SK-N-SH (cell line): ENCODE measurements at regions not wholly inside any gene's neighbourhood (a gene's known extent, or its start where the extent isn't known, plus 50 kb on each side); places are given as distances from the start of the nearest gene placed in this dataset.

Experiments used
- CTCF ChIA-PET: fragments of 300-600, 350-600 bp; formaldehyde crosslinking; extraction: SDS; loops from one replicate; lab custom pipeline; 2021; lab: Yijun Ruan, JAX
- POLR2A ChIA-PET: fragments of 350-600 bp; sonication (Branson Sonifier 250); formaldehyde crosslinking; extraction: SDS; loops from one replicate; lab custom pipeline; 2020; ENCODE audit warnings: antibody characterized with exemption, inconsistent platforms; lab: Yijun Ruan, JAX
- DNase-seq: peaks from one replicate; pipeline ENCODE4 v3.0.0; 2012
- H2AFZ ChIP-seq: fragments of 200-600 bp; sonication (generic); 2 replicates; pipeline ENCODE4 v1.8.1; 2016; ENCODE audit warnings: antibody characterized with exemption, mild to moderate bottlenecking, low read depth
- H3F3A ChIP-seq: fragments of 200-600 bp; sonication (generic); replicated peaks from 2 replicates; pipeline ENCODE3; 2016; ENCODE audit warnings: antibody characterized with exemption, mild to moderate bottlenecking; ENCODE audit not compliant: insufficient read depth
- H3K27ac ChIP-seq, 2 experiments: fragments of 200-500 bp in 1 of 2; fragments of 200-600 bp in 1 of 2; sonication (Bioruptor generic) in 1 of 2; sonication (generic), shearing (Covaris generic) in 1 of 2; 2 replicates each; pipeline versions ENCODE4 v1.5.1 to v1.6.1; 2014 to 2016; ENCODE audit warnings: low read depth in 2 of 2, inconsistent platforms in 1 of 2, low read length in 1 of 2, mild to moderate bottlenecking in 1 of 2, mixed read lengths in 1 of 2
- H3K27me3 ChIP-seq: fragments of 200-600 bp; sonication (generic), shearing (Covaris generic); 2 replicates; pipeline ENCODE4 v1.6.1; 2016; ENCODE audit warnings: mixed run types; ENCODE audit not compliant: insufficient read depth
- H3K36me3 ChIP-seq, 2 experiments: fragments of 200-500 bp in 1 of 2; fragments of 200-600 bp in 1 of 2; sonication (Bioruptor generic) in 1 of 2; sonication (generic) in 1 of 2; replicated peaks in 1 of 2; 2 replicates each; pipeline versions ENCODE3 to v1.5.1; 2014 to 2016; ENCODE audit warnings: low read length in 1 of 2, mild to moderate bottlenecking in 1 of 2; ENCODE audit not compliant: insufficient read depth in 2 of 2, control insufficient read depth in 1 of 2
- H3K4me1 ChIP-seq, 2 experiments: fragments of 200-500 bp in 1 of 2; fragments of 200-600 bp in 1 of 2; sonication (Bioruptor generic) in 1 of 2; sonication (generic), shearing (Covaris generic) in 1 of 2; 2 replicates each; pipeline versions ENCODE4 v1.5.1 to v1.6.1; 2014 to 2016; ENCODE audit warnings: low read depth in 1 of 2, low read length in 1 of 2, mixed run types in 1 of 2; ENCODE audit not compliant: insufficient read depth in 2 of 2, control insufficient read depth in 1 of 2
- H3K4me2 ChIP-seq: fragments of 200-600 bp; sonication (generic), shearing (Covaris generic); 2 replicates; pipeline ENCODE4 v1.6.1; 2017; ENCODE audit warnings: mixed run types
- H3K4me3 ChIP-seq, 2 experiments: fragments of 200-500 bp in 1 of 2; fragments of 200-600 bp in 1 of 2; sonication (Bioruptor generic) in 1 of 2; sonication (generic), shearing (Covaris generic) in 1 of 2; 2 replicates each; pipeline versions ENCODE4 v1.5.1 to v1.8.1; 2014 to 2016; ENCODE audit warnings: low read depth in 2 of 2, inconsistent platforms in 1 of 2, low read length in 1 of 2, mild to moderate bottlenecking in 1 of 2, mixed read lengths in 1 of 2, moderate library complexity in 1 of 2
- H3K79me2 ChIP-seq: fragments of 200-600 bp; sonication (generic); 2 replicates; pipeline ENCODE4 v1.8.1; 2017; ENCODE audit warnings: mild to moderate bottlenecking; ENCODE audit not compliant: insufficient read depth
- H3K9ac ChIP-seq: fragments of 200-600 bp; sonication (generic); 2 replicates; pipeline ENCODE4 v1.6.1; 2017; ENCODE audit warnings: mixed run types
- H3K9me2 ChIP-seq: fragments of 200-600 bp; sonication (generic); 2 replicates; pipeline ENCODE4 v1.6.1; 2017; ENCODE audit warnings: mixed run types
- H3K9me3 ChIP-seq: fragments of 200-600 bp; sonication (generic); 2 replicates; pipeline ENCODE4 v1.6.1; 2017; ENCODE audit warnings: mixed run types, mild to moderate bottlenecking, moderate library complexity
- H4K20me1 ChIP-seq: fragments of 200-600 bp; sonication (generic); 2 replicates; pipeline ENCODE4 v1.6.1; 2017; ENCODE audit warnings: mild to moderate bottlenecking, mixed run types; ENCODE audit not compliant: insufficient read depth
- EP300 ChIP-seq, 2 experiments: IDR thresholded peaks; 2 replicates each; pipeline versions ENCODE4 v1.4.0 to v1.6.1; 2012; ENCODE audit warnings: borderline replicate concordance in 1 of 2, low read depth in 1 of 2, low read length in 1 of 2
- EZH2phosphoT487 ChIP-seq: fragments of 200-600 bp; sonication (generic); IDR thresholded peaks from 2 replicates; pipeline ENCODE4 v1.6.1; 2017; ENCODE audit warnings: low read depth, mixed run types, mild to moderate bottlenecking, antibody characterized with exemption, moderate library complexity, borderline replicate concordance
- FOXJ3 ChIP-seq: sonication (generic); formaldehyde crosslinking; IDR thresholded peaks from 2 replicates; pipeline ENCODE4 v1.5.1; 2020; ENCODE audit warnings: mild to moderate bottlenecking, missing genetic modification reagents
- FOXM1 ChIP-seq: IDR thresholded peaks from 2 replicates; pipeline ENCODE4 v1.4.0; 2012; ENCODE audit warnings: low read depth, mild to moderate bottlenecking
- GABPA ChIP-seq: IDR thresholded peaks from 2 replicates; pipeline ENCODE4 v1.4.0; 2012; ENCODE audit warnings: low read depth, mild to moderate bottlenecking
- GATA2 ChIP-seq: sonication (generic); formaldehyde crosslinking; IDR thresholded peaks from 2 replicates; pipeline ENCODE4 v1.5.0; 2020; ENCODE audit warnings: mild to moderate bottlenecking, missing genetic modification reagents
- MXI1 ChIP-seq: IDR thresholded peaks from 2 replicates; pipeline ENCODE4 v1.6.1; 2012; ENCODE audit warnings: mild to moderate bottlenecking, low read depth, low read length, improper control_type of control experiment
- NRF1 ChIP-seq: IDR thresholded peaks from 2 replicates; pipeline ENCODE4 v1.6.1; 2012; ENCODE audit warnings: low read depth, mild to moderate bottlenecking, low read length
- POLR2AphosphoS5 ChIP-seq: IDR thresholded peaks from 2 replicates; pipeline ENCODE4 v1.6.1; 2012; ENCODE audit warnings: low read depth, low read length
- RXRA ChIP-seq: IDR thresholded peaks from 2 replicates; pipeline ENCODE4 v1.4.0; 2012; ENCODE audit warnings: low read depth, mild to moderate bottlenecking, borderline replicate concordance
- SIN3A ChIP-seq: IDR thresholded peaks from 2 replicates; pipeline ENCODE4 v1.6.1; 2012; ENCODE audit warnings: low read depth, mild to moderate bottlenecking, low read length, moderate library complexity, borderline replicate concordance
- TAF1 ChIP-seq: IDR thresholded peaks from 2 replicates; pipeline ENCODE4 v1.6.1; 2012; ENCODE audit warnings: low read depth, mild to moderate bottlenecking, low read length, moderate library complexity, borderline replicate concordance
- TEAD4 ChIP-seq: IDR thresholded peaks from 2 replicates; pipeline ENCODE4 v1.4.0; 2012; ENCODE audit warnings: mild to moderate bottlenecking, borderline replicate concordance; ENCODE audit not compliant: insufficient read depth
- WGBS: methylation state at CpG from one replicate; pipeline ENCODE4 v1.1.6; 2017; ENCODE audit warnings: low lambda C conversion rate; 5-methylcytosine and 5-hydroxymethylcytosine counted together
- TF ChIP-seq, protein P1 (sequence below): IDR thresholded peaks from 2 replicates; pipeline ENCODE4; 2012
- TF ChIP-seq, protein P2 (sequence below): IDR thresholded peaks from 2 replicates; pipeline ENCODE4 v1.4.0; 2012; ENCODE audit warnings: low read depth, borderline replicate concordance
- TF ChIP-seq, protein P3 (sequence below): IDR thresholded peaks from 2 replicates; pipeline ENCODE4 v1.4.0; 2012; ENCODE audit warnings: low read depth, borderline replicate concordance

DNA sequence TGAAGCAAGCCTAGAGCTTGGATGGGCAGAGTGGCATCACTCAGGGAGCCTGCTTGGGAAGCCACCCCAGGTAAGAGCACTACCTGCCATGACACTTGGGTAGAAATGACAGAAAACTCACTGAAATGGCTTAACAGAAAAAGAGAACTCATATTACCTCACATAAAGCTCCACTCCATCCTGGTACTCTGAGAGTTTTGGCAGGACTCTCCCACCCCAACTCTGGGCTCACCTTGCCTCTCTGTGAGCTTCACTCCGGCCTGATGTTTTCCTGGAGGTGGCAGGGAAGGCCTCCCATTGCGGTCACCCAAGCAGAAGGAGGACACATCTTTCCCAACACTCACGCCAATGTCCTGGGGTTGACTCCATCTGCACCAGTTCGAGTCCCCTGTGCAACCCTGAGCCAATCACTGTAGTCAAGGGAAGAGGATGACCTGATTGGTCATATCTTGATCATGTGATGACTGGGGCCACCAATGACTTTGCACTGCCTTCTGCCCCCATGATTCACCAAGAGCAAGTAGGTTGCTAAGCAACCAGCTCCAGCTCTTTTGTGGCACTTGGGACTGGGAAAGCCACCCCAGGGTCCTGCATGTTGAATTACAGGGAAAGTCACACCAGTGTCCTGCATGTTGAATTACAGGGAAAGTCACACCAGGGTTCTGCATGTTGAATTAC is 446.1 kb upstream of the SULF2 start:
- CTCF ChIA-PET: no interaction called here
- Histone ChIP-seq H3K27ac (no peak overlapping the region), H3K4me3 (no peak overlapping the region), H3K79me2 (no peaks in the 10 kb centered on the region), H3K4me2 (no peak overlapping the region), H3K27me3 (no peaks in the 10 kb centered on the region; the same call in 1 of the 2 replicates), H4K20me1 (no peaks in the 10 kb centered on the region), H3K9me2 (no peaks in the 10 kb centered on the region), H3F3A (no peaks in the 10 kb centered on the region), H3K36me3 (no peaks in the 10 kb centered on the region), H3K4me1 (peaks cover 0 to 10% of the 10 kb centered on the region in 2 experiments; a peak in 1 of 4 replicates), H2AFZ (no peak overlapping the region), H3K9ac (no peak overlapping the region), H3K9me3 (no peaks in the 10 kb centered on the region)
- 33% methylated on average over 4 of the region's 4 CpGs for WGBS
- no peak for DNase-seq
- POLR2A ChIA-PET: interaction anchor here (0.6 kb wide), 1 partner anchor 597 kb away, joined by 3 read pairs; no protein-coding TSS in a partner anchor
- TF ChIP-seq TAF1: no peak
- TF ChIP-seq SIN3A: no peak

DNA sequence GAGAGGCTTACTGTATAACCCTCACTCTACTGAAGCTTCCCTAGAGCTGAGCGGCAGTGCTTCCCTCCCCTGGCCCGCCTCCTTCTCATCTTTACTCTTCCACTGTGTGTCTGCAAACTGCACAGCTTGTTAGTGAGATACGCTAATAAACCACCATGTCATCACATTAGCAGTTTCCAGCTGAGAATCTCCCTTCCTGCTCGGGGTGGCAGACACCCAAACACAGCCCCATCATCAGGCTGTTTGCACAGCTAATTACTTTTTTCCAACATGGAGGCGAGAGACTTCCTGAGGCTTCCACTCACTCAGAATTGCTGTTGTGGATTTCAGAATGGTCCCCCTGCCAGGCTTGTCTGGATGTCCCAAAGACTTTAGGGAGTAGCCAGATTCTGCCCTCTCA is 444.9 kb upstream of the SULF2 start:
- Histone ChIP-seq H3K79me2 (no peaks in the 10 kb centered on the region), H3K27me3 (no peaks in the 10 kb centered on the region; the same call in 1 of the 2 replicates), H3K9ac (no peak overlapping the region), H3K36me3 (no peaks in the 10 kb centered on the region), H2AFZ (no peak overlapping the region), H3K4me2 (no peak overlapping the region), H4K20me1 (no peaks in the 10 kb centered on the region), H3K4me1 (peaks cover 0 to 8% of the 10 kb centered on the region in 2 experiments; a peak in 1 of 4 replicates), H3K4me3 (no peak overlapping the region), H3F3A (no peaks in the 10 kb centered on the region), H3K9me3 (no peaks in the 10 kb centered on the region), H3K9me2 (no peaks in the 10 kb centered on the region), H3K27ac (no peak overlapping the region)
- ChIA-PET CTCF (interaction anchor here (1.1 kb wide), 1 partner anchor 11 kb away, joined by 3 read pairs; no protein-coding TSS in a partner anchor), POLR2A (no interaction called here)
- TF ChIP-seq EZH2phosphoT487: no peak
- TF ChIP-seq MXI1: no peak
- no peak for TF ChIP-seq GABPA
- no peak for TF ChIP-seq GATA2
- TF ChIP-seq TAF1: no peak
- no peak for TF ChIP-seq FOXM1
- TF ChIP-seq RXRA: no peak
- TF ChIP-seq TEAD4: no peak
- TF ChIP-seq POLR2AphosphoS5: no peak
- TF ChIP-seq, protein P1, sequence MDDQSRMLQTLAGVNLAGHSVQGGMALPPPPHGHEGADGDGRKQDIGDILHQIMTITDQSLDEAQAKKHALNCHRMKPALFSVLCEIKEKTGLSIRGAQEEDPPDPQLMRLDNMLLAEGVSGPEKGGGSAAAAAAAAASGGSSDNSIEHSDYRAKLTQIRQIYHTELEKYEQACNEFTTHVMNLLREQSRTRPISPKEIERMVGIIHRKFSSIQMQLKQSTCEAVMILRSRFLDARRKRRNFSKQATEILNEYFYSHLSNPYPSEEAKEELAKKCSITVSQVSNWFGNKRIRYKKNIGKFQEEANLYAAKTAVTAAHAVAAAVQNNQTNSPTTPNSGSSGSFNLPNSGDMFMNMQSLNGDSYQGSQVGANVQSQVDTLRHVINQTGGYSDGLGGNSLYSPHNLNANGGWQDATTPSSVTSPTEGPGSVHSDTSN: no peak
- no peak for TF ChIP-seq EP300 (IDR thresholded peaks at IDR 0.05; ENCODE audit: borderline replicate concordance in 1 of 2, low read depth in 1 of 2, low read length in 1 of 2)
- TF ChIP-seq FOXJ3 (CRISPR knock-in tag): no peak
- TF ChIP-seq NRF1: no peak
- TF ChIP-seq, protein P2, sequence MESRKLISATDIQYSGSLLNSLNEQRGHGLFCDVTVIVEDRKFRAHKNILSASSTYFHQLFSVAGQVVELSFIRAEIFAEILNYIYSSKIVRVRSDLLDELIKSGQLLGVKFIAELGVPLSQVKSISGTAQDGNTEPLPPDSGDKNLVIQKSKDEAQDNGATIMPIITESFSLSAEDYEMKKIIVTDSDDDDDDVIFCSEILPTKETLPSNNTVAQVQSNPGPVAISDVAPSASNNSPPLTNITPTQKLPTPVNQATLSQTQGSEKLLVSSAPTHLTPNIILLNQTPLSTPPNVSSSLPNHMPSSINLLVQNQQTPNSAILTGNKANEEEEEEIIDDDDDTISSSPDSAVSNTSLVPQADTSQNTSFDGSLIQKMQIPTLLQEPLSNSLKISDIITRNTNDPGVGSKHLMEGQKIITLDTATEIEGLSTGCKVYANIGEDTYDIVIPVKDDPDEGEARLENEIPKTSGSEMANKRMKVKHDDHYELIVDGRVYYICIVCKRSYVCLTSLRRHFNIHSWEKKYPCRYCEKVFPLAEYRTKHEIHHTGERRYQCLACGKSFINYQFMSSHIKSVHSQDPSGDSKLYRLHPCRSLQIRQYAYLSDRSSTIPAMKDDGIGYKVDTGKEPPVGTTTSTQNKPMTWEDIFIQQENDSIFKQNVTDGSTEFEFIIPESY: no peak
- TF ChIP-seq, protein P3, sequence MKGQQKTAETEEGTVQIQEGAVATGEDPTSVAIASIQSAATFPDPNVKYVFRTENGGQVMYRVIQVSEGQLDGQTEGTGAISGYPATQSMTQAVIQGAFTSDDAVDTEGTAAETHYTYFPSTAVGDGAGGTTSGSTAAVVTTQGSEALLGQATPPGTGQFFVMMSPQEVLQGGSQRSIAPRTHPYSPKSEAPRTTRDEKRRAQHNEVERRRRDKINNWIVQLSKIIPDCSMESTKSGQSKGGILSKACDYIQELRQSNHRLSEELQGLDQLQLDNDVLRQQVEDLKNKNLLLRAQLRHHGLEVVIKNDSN: no peak
- WGBS: 52% methylated on average over 4 of the region's 5 CpGs
- no peak for DNase-seq
